ENCODE measurements at regions not wholly inside any gene's neighbourhood (a gene's known extent, or its start where the extent isn't known, plus 50 kb on each side); places are given as distances from the start of the nearest gene placed in this dataset.
A peak's percentile ranks its signal among the peaks of the same experiment; 100 is the strongest.

GRCh38 chr11:15714641-15715399 is 600.1 kb downstream of the INSC start:
- Mint-ChIP-seq H3K4me3 (no peak overlapping the region), H3K27me3 (peaks cover 12% of the 10 kb centered on the region), H3K27ac (no peak overlapping the region), H3K4me1 (ENCODE audit: unreplicated experiment) (peaks cover 22% of the 10 kb centered on the region), H3K36me3 (no peaks in the 10 kb centered on the region), H3K9me3 (no peaks in the 10 kb centered on the region)
- TF ChIP-seq CTCF (conservative IDR thresholded peaks at IDR 0.05), result no peak
- DNase-seq (ENCODE audit: extremely low spot score, unreplicated experiment), result no peak

- H3K4me1 Mint-ChIP-seq (ENCODE audit: unreplicated experiment), result peaks cover 11% of the 10 kb centered on the region
Measured at GRCh38 chr11:15716550-15716949, 601.8 kb downstream of the INSC start.

GRCh38 chr11:15720460-15720859 is 605.7 kb downstream of the INSC start:
- Mint-ChIP-seq H3K9me3 (peaks cover 4% of the 10 kb centered on the region), H3K27ac (no peak overlapping the region), H3K4me1 (ENCODE audit: unreplicated experiment) (peaks cover 10% of the 10 kb centered on the region), H3K36me3 (no peaks in the 10 kb centered on the region), H3K27me3 (peaks cover 16% of the 10 kb centered on the region), H3K4me3 (no peak overlapping the region)
- DNase-seq (ENCODE audit: extremely low spot score, unreplicated experiment), result no peak
- no peak for TF ChIP-seq CTCF (conservative IDR thresholded peaks at IDR 0.05)

More at GRCh38 chr11:15716550-15716949, 601.8 kb downstream of the INSC start:
- DNase-seq (ENCODE audit: extremely low spot score, unreplicated experiment), result no peak
- H3K4me3 Mint-ChIP-seq, result no peak overlapping the region
- peaks cover 16% of the 10 kb centered on the region for H3K27me3 Mint-ChIP-seq
- H3K36me3 Mint-ChIP-seq, result no peaks in the 10 kb centered on the region
- no peak overlapping the region for H3K27ac Mint-ChIP-seq
- no peaks in the 10 kb centered on the region for H3K9me3 Mint-ChIP-seq
- TF ChIP-seq CTCF (conservative IDR thresholded peaks at IDR 0.05), result no peak

GRCh38 chr11:15723966-15724365 is 609.2 kb downstream of the INSC start:
- Mint-ChIP-seq H3K27me3 (peaks cover 7% of the 10 kb centered on the region), H3K4me1 (ENCODE audit: unreplicated experiment) (peaks cover 4% of the 10 kb centered on the region), H3K4me3 (no peak overlapping the region), H3K9me3 (peaks cover 4% of the 10 kb centered on the region), H3K36me3 (no peaks in the 10 kb centered on the region), H3K27ac (peak overlapping the region; percentile 5)
- no peak for TF ChIP-seq CTCF (conservative IDR thresholded peaks at IDR 0.05)
- DNase-seq (ENCODE audit: extremely low spot score, unreplicated experiment), result no peak

- DNase-seq (ENCODE audit: extremely low spot score, unreplicated experiment), result no peak
- Mint-ChIP-seq H3K27ac (no peak overlapping the region), H3K36me3 (no peaks in the 10 kb centered on the region), H3K9me3 (peaks cover 4% of the 10 kb centered on the region), H3K4me3 (no peak overlapping the region), H3K4me1 (ENCODE audit: unreplicated experiment) (no peaks in the 10 kb centered on the region), H3K27me3 (peaks cover 7% of the 10 kb centered on the region)
- TF ChIP-seq CTCF (conservative IDR thresholded peaks at IDR 0.05), result no peak
Measured at GRCh38 chr11:15724601-15725000, 609.9 kb downstream of the INSC start.

Data from type B pancreatic cell (in vitro differentiated cells).